ENCODE measurements at regions not wholly inside any gene's neighbourhood (a gene's known extent, or its start where the extent isn't known, plus 50 kb on each side); places are given as distances from the start of the nearest gene placed in this dataset.
"Not testable (repeated sequence)": the region's sequence is repeated elsewhere in the genome, so short reads cannot be mapped to it uniquely, and the experiment has no call there.

GRCh38 chr5:117623042-117623805 is 1048.6 kb upstream of the SEMA6A start:
- peak; percentile 1 for DNase-seq (ENCODE audit: low read depth)
- H3K4me3 ChIP-seq (ENCODE audit: low read depth, low read length): no peak overlapping the region
- in situ Hi-C loops (cut with HindIII; ENCODE audit: low sequenced_read_pairs): no loop called here
- TF ChIP-seq, protein P1, sequence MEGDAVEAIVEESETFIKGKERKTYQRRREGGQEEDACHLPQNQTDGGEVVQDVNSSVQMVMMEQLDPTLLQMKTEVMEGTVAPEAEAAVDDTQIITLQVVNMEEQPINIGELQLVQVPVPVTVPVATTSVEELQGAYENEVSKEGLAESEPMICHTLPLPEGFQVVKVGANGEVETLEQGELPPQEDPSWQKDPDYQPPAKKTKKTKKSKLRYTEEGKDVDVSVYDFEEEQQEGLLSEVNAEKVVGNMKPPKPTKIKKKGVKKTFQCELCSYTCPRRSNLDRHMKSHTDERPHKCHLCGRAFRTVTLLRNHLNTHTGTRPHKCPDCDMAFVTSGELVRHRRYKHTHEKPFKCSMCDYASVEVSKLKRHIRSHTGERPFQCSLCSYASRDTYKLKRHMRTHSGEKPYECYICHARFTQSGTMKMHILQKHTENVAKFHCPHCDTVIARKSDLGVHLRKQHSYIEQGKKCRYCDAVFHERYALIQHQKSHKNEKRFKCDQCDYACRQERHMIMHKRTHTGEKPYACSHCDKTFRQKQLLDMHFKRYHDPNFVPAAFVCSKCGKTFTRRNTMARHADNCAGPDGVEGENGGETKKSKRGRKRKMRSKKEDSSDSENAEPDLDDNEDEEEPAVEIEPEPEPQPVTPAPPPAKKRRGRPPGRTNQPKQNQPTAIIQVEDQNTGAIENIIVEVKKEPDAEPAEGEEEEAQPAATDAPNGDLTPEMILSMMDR (IDR thresholded peaks at IDR 0.05; ENCODE audit: low read depth, low read length, missing control alignments): no peak

- TF ChIP-seq, protein P1 (IDR thresholded peaks at IDR 0.05; ENCODE audit: low read depth, low read length, missing control alignments): no peak
- DNase-seq (ENCODE audit: low read depth): no peak
- in situ Hi-C loops (cut with HindIII; ENCODE audit: low sequenced_read_pairs): no loop called here
- H3K4me3 ChIP-seq (ENCODE audit: low read depth, low read length): no peak overlapping the region
These were observed 1047.3 kb upstream of the SEMA6A start for GRCh38 chr5:117621921-117622320.

DNA sequence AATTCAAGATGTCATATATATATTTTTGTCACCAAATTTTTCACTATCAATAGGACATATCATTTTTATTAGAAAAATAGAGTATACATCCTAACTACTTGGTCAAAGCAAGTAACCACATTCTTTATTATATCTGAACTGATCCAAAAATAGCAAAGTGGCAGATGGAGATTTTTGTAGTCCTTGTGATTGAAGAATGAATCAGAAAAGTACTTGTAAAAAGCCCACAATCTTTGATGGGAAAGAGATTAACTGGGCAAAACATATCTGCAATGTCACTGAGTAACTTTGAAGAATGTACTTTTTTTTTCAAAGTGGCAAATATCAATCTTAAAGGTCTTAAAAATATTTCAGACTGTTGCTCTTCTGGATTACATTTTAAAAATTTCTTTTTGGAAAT is 1040.6 kb upstream of the SEMA6A start:
- no peak for DNase-seq (ENCODE audit: low read depth)
- TF ChIP-seq, protein P1 (IDR thresholded peaks at IDR 0.05; ENCODE audit: low read depth, low read length, missing control alignments): no peak
- H3K4me3 ChIP-seq (ENCODE audit: low read depth, low read length): no peak overlapping the region
- in situ Hi-C loops (cut with HindIII; ENCODE audit: low sequenced_read_pairs): no loop called here

DNA sequence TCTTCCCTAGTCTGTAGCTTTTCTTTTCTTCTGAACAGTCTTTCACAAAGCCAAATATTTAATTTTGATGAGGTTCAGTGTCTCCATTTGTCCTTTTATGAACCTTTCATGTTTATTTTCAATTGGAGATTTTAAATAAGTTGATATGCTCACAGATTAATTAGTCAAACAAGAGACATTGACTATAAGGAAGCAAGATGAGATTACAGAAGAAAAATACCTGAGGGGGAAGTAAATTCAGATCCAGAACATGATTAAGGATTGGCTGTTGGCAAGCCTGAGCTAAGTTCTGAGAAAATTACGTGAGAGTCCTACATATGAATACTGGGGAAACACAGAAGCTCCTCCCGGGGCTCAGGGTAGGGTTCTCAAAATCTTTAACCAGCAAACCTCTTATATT is 1039.8 kb upstream of the SEMA6A start:
- TF ChIP-seq, protein P1 (IDR thresholded peaks at IDR 0.05; ENCODE audit: low read depth, low read length, missing control alignments): no peak
- DNase-seq (ENCODE audit: low read depth): no peak
- in situ Hi-C loops (cut with HindIII; ENCODE audit: low sequenced_read_pairs): no loop called here
- H3K4me3 ChIP-seq (ENCODE audit: low read depth, low read length): no peak overlapping the region

DNA sequence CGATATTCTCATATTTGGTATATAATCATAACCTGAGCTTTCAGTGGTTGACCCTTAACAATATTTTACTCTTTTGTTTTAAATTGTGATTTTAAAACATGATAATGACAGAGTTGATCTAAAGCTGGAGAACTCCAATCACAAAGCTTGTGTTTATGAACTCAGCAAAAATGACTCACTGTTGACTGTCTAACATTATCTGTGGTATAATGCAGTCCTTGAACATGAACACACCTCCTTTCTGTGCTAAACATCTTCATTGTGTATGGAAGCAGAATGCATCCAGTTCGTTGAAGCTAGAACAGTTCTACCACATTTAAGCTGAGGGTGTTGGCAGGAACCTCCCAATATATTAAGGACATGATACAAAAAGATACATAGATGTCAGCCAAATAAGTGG is 1030.2 kb upstream of the SEMA6A start:
- DNase-seq (ENCODE audit: low read depth): no peak
- in situ Hi-C loops (cut with HindIII; ENCODE audit: low sequenced_read_pairs): no loop called here
- no peak overlapping the region for H3K4me3 ChIP-seq (ENCODE audit: low read depth, low read length)
- TF ChIP-seq, protein P1 (IDR thresholded peaks at IDR 0.05; ENCODE audit: low read depth, low read length, missing control alignments): no peak

GRCh38 chr5:117599811-117600210 is 1025.2 kb upstream of the SEMA6A start:
- H3K4me3 ChIP-seq (ENCODE audit: low read depth, low read length); DNase-seq (ENCODE audit: low read depth); in situ Hi-C loops (cut with HindIII; ENCODE audit: low sequenced_read_pairs): not testable (repeated sequence)

DNA sequence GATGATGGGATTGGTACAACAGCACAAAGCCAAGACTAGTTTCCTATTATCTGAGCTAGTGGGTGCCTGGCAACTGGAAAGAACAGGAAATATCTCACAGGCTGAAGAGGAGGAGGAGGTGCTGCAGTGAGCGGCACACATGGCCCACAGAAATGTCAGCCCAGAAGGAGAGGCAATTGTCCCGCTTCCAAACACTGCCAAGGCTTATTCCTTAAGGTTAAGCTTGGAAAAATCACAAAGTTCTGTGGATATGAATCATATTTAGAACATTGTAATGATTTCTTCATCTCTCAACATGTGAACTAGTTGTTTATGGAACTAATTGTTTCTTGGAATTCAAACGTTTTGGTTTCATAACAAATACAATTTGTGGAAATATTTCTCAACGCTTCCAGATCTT is 1019.5 kb upstream of the SEMA6A start:
- H3K4me3 ChIP-seq (ENCODE audit: low read depth, low read length): no peak overlapping the region
- in situ Hi-C loops (cut with HindIII; ENCODE audit: low sequenced_read_pairs): no loop called here
- DNase-seq (ENCODE audit: low read depth): peak; percentile 64
- TF ChIP-seq, protein P1 (IDR thresholded peaks at IDR 0.05; ENCODE audit: low read depth, low read length, missing control alignments): no peak
